ENCODE measurements at regions not wholly inside any gene's neighbourhood (a gene's known extent, or its start where the extent isn't known, plus 50 kb on each side); places are given as distances from the start of the nearest gene placed in this dataset.

- TF ChIP-seq CTCF (IDR thresholded peaks at IDR 0.05): no peak
- no peak for TF ChIP-seq TCF7L2 (IDR thresholded peaks at IDR 0.05; ENCODE audit: low read depth, low read length)
- TF ChIP-seq POLR2AphosphoS5 (IDR thresholded peaks at IDR 0.05; ENCODE audit: low read depth, low read length): no peak
- TF ChIP-seq REST (IDR thresholded peaks at IDR 0.05; ENCODE audit: insufficient read depth in 1 of 2, low read depth in 2 of 2, low read length in 1 of 2): no peak
- no peak for TF ChIP-seq SIN3A (IDR thresholded peaks at IDR 0.05; ENCODE audit: borderline replicate concordance, insufficient read depth, low read depth, low read length)
Measured at GRCh38 chr4:35986537-35986936, 257.8 kb downstream of the ARAP2 start.

All from Panc1 (cell line).